GM12892 (cell line): ENCODE measurements at regions not wholly inside any gene's neighbourhood (a gene's known extent, or its start where the extent isn't known, plus 50 kb on each side); places are given as distances from the start of the nearest gene placed in this dataset.

Experiments
- POLR2A ChIP-seq: IDR thresholded peaks from 2 replicates; pipeline ENCODE4 v1.6.1; 2011; ENCODE audit warnings: low read depth, low read length, control low read depth
- TAF1 ChIP-seq: IDR thresholded peaks from 2 replicates; pipeline ENCODE4 v1.6.1; 2011; ENCODE audit warnings: low read depth, mild to moderate bottlenecking, control low read depth, low read length, borderline replicate concordance

DNA sequence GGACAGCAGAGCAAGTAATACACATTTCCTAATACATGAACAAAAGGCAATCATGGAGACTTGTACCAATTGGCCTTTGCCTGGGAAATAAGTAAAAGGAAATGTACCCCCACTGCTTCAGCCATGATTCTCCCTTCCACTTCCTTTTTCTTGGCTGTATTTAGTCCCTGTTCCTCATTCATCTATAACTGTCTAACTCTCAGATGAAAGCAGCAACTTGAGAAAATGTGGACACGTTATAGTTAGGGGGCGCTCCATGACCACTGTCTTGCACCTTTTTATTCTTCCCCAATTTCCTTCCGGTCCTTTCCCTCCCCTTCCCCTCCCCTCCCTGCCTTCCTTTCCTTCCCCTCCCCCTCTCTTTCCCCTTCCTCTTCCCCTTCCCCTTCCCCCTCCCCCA is 61.3 kb upstream of the BARX2 start:
- no peak for TF ChIP-seq POLR2A
- TF ChIP-seq TAF1, result no peak
